NCI-H2107 treated with DMSO at 0.1 percent for 48 hours (cell line): ENCODE measurements at regions not wholly inside any gene's neighbourhood (a gene's known extent, or its start where the extent isn't known, plus 50 kb on each side); places are given as distances from the start of the nearest gene placed in this dataset.
"Not testable (repeated sequence)": the region's sequence is repeated elsewhere in the genome, so short reads cannot be mapped to it uniquely, and the experiment has no call there.

Experiments
- DNase-seq: peaks from one replicate; lab custom pipeline; 2025; ENCODE audit not compliant: unreplicated experiment; lab: John Stamatoyannopoulos, UW

- peak; percentile 18 for DNase-seq
Measured at GRCh38 chr12:127165567-127166392, 1101.2 kb upstream of the TMEM132C start.

GRCh38 chr12:127169321-127170181 is 1097.4 kb upstream of the TMEM132C start:
- no peak for DNase-seq

GRCh38 chr12:127170226-127171180 is 1096.5 kb upstream of the TMEM132C start:
- no peak for DNase-seq

GRCh38 chr12:127172861-127173260 is 1094.1 kb upstream of the TMEM132C start:
- no peak for DNase-seq

GRCh38 chr12:127173971-127174370 is 1093.0 kb upstream of the TMEM132C start:
- DNase-seq = not testable (repeated sequence)

GRCh38 chr12:127174881-127175280 is 1092.1 kb upstream of the TMEM132C start:
- DNase-seq = no peak

- no peak for DNase-seq
Measured at GRCh38 chr12:127175361-127175760, 1091.6 kb upstream of the TMEM132C start.

- no peak for DNase-seq
Measured at GRCh38 chr12:127176804-127177203, 1090.2 kb upstream of the TMEM132C start.

GRCh38 chr12:127178052-127178451 is 1088.9 kb upstream of the TMEM132C start:
- no peak for DNase-seq

GRCh38 chr12:127178463-127178862 is 1088.5 kb upstream of the TMEM132C start:
- DNase-seq = no peak

- DNase-seq = no peak
Measured at GRCh38 chr12:127179176-127179575, 1087.8 kb upstream of the TMEM132C start.

GRCh38 chr12:127182018-127182417 is 1085.0 kb upstream of the TMEM132C start:
- DNase-seq = no peak

GRCh38 chr12:127189992-127190391 is 1077.0 kb upstream of the TMEM132C start:
- DNase-seq = no peak

- no peak for DNase-seq
Measured at GRCh38 chr12:127191129-127191528, 1075.8 kb upstream of the TMEM132C start.

GRCh38 chr12:127192391-127192790 is 1074.6 kb upstream of the TMEM132C start:
- no peak for DNase-seq

- no peak for DNase-seq
Measured at GRCh38 chr12:127193341-127193740, 1073.6 kb upstream of the TMEM132C start.

GRCh38 chr12:127194176-127194575 is 1072.8 kb upstream of the TMEM132C start:
- no peak for DNase-seq

- DNase-seq = no peak
Measured at GRCh38 chr12:127205781-127206555, 1061.0 kb upstream of the TMEM132C start.

- no peak for DNase-seq
Measured at GRCh38 chr12:127209318-127209717, 1057.7 kb upstream of the TMEM132C start.

- DNase-seq = no peak
Measured at GRCh38 chr12:127214186-127214585, 1052.8 kb upstream of the TMEM132C start.
